Astrocyte (in vitro differentiated cells and primary cell): ENCODE measurements at regions not wholly inside any gene's neighbourhood (a gene's known extent, or its start where the extent isn't known, plus 50 kb on each side); places are given as distances from the start of the nearest gene placed in this dataset.

Experiments
- DNase-seq: peaks from one replicate; pipeline ENCODE4 v3.0.0-alpha.2; 2010; ENCODE audit warnings: low read depth
- FAIRE-seq: peaks from 2 replicates; lab custom pipeline; 2011; peaks lifted over from hg19 to GRCh38; lab: Jason Lieb, UNC
- H2AFZ ChIP-seq: 2 replicates; pipeline ENCODE4 v1.6.0; 2012; ENCODE audit warnings: low read depth, low read length, inconsistent platforms
- H3K27ac ChIP-seq: 2 replicates; pipeline ENCODE4 v1.5.1; 2011; ENCODE audit warnings: low read depth, low read length, inconsistent platforms
- H3K27me3 ChIP-seq: 2 replicates; pipeline ENCODE4 v1.6.0; 2011; ENCODE audit warnings: low read length, inconsistent platforms; ENCODE audit not compliant: insufficient read depth
- H3K36me3 ChIP-seq: 2 replicates; pipeline ENCODE4 v1.5.1; 2011; ENCODE audit warnings: low read length, inconsistent platforms; ENCODE audit not compliant: insufficient read depth
- H3K4me1 ChIP-seq: 2 replicates; pipeline ENCODE4 v1.5.1; 2011; ENCODE audit warnings: low read length, inconsistent platforms; ENCODE audit not compliant: insufficient read depth
- H3K4me2 ChIP-seq: 2 replicates; pipeline ENCODE4 v1.6.0; 2012; ENCODE audit warnings: low read length, inconsistent platforms
- H3K4me3 ChIP-seq: 2 replicates; pipeline ENCODE4 v1.5.1; 2011; ENCODE audit warnings: low read depth, mild to moderate bottlenecking, low read length, inconsistent platforms; ENCODE audit not compliant: insufficient read depth
- H3K79me2 ChIP-seq: 2 replicates; pipeline ENCODE4 v1.6.0; 2012; ENCODE audit warnings: mild to moderate bottlenecking, low read length, inconsistent platforms; ENCODE audit not compliant: insufficient read depth
- H3K9ac ChIP-seq: 2 replicates; pipeline ENCODE4 v1.6.0; 2012; ENCODE audit warnings: mild to moderate bottlenecking, low read length, inconsistent platforms
- H3K9me3 ChIP-seq: 2 replicates; pipeline ENCODE4 v1.5.1; 2012; ENCODE audit warnings: low read depth, mild to moderate bottlenecking, low read length, inconsistent platforms; ENCODE audit not compliant: insufficient read depth
- H4K20me1 ChIP-seq: 2 replicates; pipeline ENCODE4 v1.6.0; 2012; ENCODE audit warnings: low read length, inconsistent platforms; ENCODE audit not compliant: insufficient read depth
- H3K27ac Mint-ChIP-seq: one replicate; pipeline ENCODE4 v1.8.0; 2021; ENCODE audit warnings: mild to moderate bottlenecking, mixed read lengths; ENCODE audit not compliant: unreplicated experiment
- H3K27me3 Mint-ChIP-seq: one replicate; pipeline ENCODE4 v1.8.0; 2021; ENCODE audit warnings: low read depth, mixed read lengths; ENCODE audit not compliant: unreplicated experiment
- H3K36me3 Mint-ChIP-seq: one replicate; pipeline ENCODE4 v1.8.0; 2021; ENCODE audit warnings: low read depth, mixed read lengths; ENCODE audit not compliant: unreplicated experiment
- H3K4me1 Mint-ChIP-seq: one replicate; pipeline ENCODE4 v1.8.0; 2021; ENCODE audit warnings: low read depth, mixed read lengths; ENCODE audit not compliant: unreplicated experiment
- H3K4me3 Mint-ChIP-seq: one replicate; pipeline ENCODE4 v1.8.0; 2021; ENCODE audit warnings: mild to moderate bottlenecking, moderate library complexity, mixed read lengths; ENCODE audit not compliant: unreplicated experiment
- H3K9me3 Mint-ChIP-seq: one replicate; pipeline ENCODE4 v1.8.0; 2021; ENCODE audit warnings: mild to moderate bottlenecking, mixed read lengths; ENCODE audit not compliant: unreplicated experiment
- CTCF ChIP-seq: IDR thresholded peaks from 2 replicates; pipeline ENCODE4 v1.5.1; 2011; ENCODE audit warnings: low read depth, mild to moderate bottlenecking, inconsistent platforms, low read length, moderate library complexity; ENCODE audit not compliant: insufficient read depth
- EZH2 ChIP-seq: IDR thresholded peaks from 2 replicates; pipeline ENCODE4 v1.6.1; 2012; ENCODE audit warnings: mild to moderate bottlenecking, low read length, inconsistent platforms; ENCODE audit not compliant: insufficient read depth

- no peak for FAIRE-seq
- Histone ChIP-seq H4K20me1 (no peaks in the 10 kb centered on the region), H3K9me3 (no peaks in the 10 kb centered on the region), H3K27ac (peak overlapping the region; percentile 50), H3K27me3 (no peaks in the 10 kb centered on the region), H3K4me2 (peak overlapping the region; percentile 44), H3K4me1 (peaks cover 16% of the 10 kb centered on the region), H3K9ac (peak overlapping the region; percentile 7), H3K4me3 (no peak overlapping the region), H2AFZ (no peak overlapping the region), H3K36me3 (no peaks in the 10 kb centered on the region), H3K79me2 (no peaks in the 10 kb centered on the region)
- DNase-seq, result peak; percentile 92
- Mint-ChIP-seq H3K9me3 (no peaks in the 10 kb centered on the region), H3K4me3 (no peak overlapping the region), H3K27ac (peak overlapping the region; percentile 90), H3K36me3 (no peaks in the 10 kb centered on the region), H3K27me3 (no peaks in the 10 kb centered on the region), H3K4me1 (peaks cover 20% of the 10 kb centered on the region)
- TF ChIP-seq CTCF (no peak), EZH2 (no peak)
Observed at GRCh38 chr4:11635342-11635741, 206.6 kb upstream of the HS3ST1 start.

DNA sequence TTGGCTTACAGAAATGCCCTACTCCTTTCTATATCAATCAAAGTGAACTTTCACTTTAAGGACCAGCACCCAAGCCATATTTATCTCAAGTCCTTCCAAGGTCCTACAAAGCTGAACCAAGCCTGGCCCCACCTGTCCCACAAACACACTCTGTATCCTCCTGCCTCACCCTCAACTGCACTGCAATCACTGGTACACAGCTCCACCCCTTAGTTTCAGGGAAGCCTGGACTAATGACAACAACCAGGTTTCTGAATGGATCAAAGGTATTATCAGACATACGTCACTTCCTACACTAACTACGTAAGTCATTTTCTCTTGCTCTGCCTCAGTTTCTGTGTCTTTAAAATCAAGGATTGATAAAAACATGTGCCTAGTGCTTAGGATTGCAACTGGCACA lies 205.6 kb upstream of the HS3ST1 start:
- H3K9ac ChIP-seq, result no peak overlapping the region
- H3K36me3 ChIP-seq, result no peaks in the 10 kb centered on the region
- no peak overlapping the region for H3K4me2 ChIP-seq
- H3K27ac ChIP-seq, result no peak overlapping the region
- H3K4me1 ChIP-seq, result peaks cover 16% of the 10 kb centered on the region
- Mint-ChIP-seq H3K27ac (no peak overlapping the region), H3K4me3 (no peak overlapping the region), H3K9me3 (peaks cover 1% of the 10 kb centered on the region), H3K4me1 (peaks cover 20% of the 10 kb centered on the region), H3K36me3 (no peaks in the 10 kb centered on the region), H3K27me3 (peaks cover 1% of the 10 kb centered on the region)
- H3K27me3 ChIP-seq, result no peaks in the 10 kb centered on the region
- no peaks in the 10 kb centered on the region for H3K79me2 ChIP-seq
- H3K9me3 ChIP-seq, result no peaks in the 10 kb centered on the region
- H2AFZ ChIP-seq, result no peak overlapping the region
- no peak overlapping the region for H3K4me3 ChIP-seq
- DNase-seq (no peak), FAIRE-seq (no peak)
- TF ChIP-seq CTCF (no peak), EZH2 (no peak)
- H4K20me1 ChIP-seq, result no peaks in the 10 kb centered on the region

- no peak overlapping the region for H3K4me3 Mint-ChIP-seq
- TF ChIP-seq CTCF (no peak), EZH2 (no peak)
- peaks cover 16% of the 10 kb centered on the region for H3K4me1 ChIP-seq
- H3K36me3 ChIP-seq, result no peaks in the 10 kb centered on the region
- H3K27ac Mint-ChIP-seq, result no peak overlapping the region
- no peak overlapping the region for H3K4me3 ChIP-seq
- H3K9me3 Mint-ChIP-seq, result peaks cover 1% of the 10 kb centered on the region
- H3K36me3 Mint-ChIP-seq, result no peaks in the 10 kb centered on the region
- H3K27me3 Mint-ChIP-seq, result peaks cover 1% of the 10 kb centered on the region
- no peaks in the 10 kb centered on the region for H3K9me3 ChIP-seq
- H3K4me1 Mint-ChIP-seq, result peaks cover 27% of the 10 kb centered on the region
- H3K4me2 ChIP-seq, result no peak overlapping the region
- no peak for DNase-seq
- no peaks in the 10 kb centered on the region for H4K20me1 ChIP-seq
- H3K27ac ChIP-seq, result no peak overlapping the region
- H2AFZ ChIP-seq, result no peak overlapping the region
- no peaks in the 10 kb centered on the region for H3K27me3 ChIP-seq
- FAIRE-seq, result no peak
- H3K79me2 ChIP-seq, result no peaks in the 10 kb centered on the region
- no peak overlapping the region for H3K9ac ChIP-seq
Observed at GRCh38 chr4:11633430-11633829, 204.7 kb upstream of the HS3ST1 start.
